Activated T-cell treated with anti-CD3 and anti-CD28 coated beads for 1 hour (primary cell): ENCODE measurements at regions not wholly inside any gene's neighbourhood (a gene's known extent, or its start where the extent isn't known, plus 50 kb on each side); places are given as distances from the start of the nearest gene placed in this dataset.
"Not testable (repeated sequence)": the region's sequence is repeated elsewhere in the genome, so short reads cannot be mapped to it uniquely, and the experiment has no call there.

Experiments used
- DNase-seq: peaks from one replicate; pipeline ENCODE4 v3.0.0-alpha.2; 2020; ENCODE audit warnings: low read depth

DNA sequence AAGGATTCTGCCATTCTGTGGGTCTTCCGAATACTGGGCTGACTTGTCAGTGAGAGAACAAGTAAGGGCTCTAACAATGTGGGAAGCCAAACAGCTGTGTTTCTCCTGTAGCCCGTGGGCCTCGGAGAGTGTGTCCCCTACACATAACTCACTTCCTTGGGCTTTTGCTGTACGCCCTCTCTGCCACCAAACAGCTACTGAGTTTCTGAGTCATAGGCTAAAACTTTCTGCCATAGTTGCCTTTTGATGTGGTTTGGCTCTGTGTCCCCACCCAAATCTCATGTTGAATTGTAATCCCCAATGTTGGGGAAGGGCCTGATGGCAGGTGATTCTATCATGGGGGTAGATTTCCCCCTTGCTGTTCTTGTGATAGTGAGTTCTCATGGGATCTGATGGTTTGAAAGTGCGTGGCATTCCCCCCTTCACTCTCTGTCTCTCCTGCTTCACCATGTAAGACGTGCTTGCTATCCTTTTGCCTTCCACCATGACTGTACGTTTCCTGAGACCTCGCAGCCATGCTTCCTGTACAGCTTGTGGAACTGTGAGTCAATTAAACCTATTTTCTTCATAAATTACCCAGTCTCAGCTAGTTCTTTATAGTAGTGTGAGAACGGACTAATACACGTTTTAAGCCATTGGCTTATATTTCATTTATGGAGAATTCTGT lies 194.8 kb upstream of the HMCN1 start:
- no peak for DNase-seq

DNA sequence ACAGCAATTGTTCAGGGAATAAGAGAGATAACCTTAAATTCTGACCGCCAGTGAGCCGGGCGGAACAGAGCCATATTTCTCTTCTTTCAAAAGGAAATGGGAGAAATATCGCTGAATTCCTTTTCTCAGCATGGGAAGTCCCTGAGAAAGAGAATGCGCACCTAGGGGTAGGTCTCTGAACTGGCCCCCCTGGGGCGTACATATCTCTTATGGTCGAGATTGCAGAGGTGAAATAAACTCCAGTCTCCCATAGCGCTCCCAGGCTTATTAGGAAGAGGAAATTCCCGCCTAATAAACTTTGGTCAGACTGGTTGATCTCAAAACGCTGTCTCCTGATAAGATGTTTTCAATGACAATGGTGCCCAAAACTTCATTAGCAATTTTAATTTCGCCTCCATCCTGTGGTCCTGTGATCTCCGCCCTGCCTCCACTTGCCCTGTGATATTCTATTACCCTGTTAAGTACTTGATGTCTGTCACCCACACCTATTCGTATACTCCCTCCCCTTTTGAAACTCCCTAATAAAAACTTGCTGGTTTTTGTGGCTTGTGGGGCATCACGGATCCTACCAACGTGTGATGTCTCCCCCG lies 195.8 kb upstream of the HMCN1 start:
- not testable (repeated sequence) for DNase-seq

DNA sequence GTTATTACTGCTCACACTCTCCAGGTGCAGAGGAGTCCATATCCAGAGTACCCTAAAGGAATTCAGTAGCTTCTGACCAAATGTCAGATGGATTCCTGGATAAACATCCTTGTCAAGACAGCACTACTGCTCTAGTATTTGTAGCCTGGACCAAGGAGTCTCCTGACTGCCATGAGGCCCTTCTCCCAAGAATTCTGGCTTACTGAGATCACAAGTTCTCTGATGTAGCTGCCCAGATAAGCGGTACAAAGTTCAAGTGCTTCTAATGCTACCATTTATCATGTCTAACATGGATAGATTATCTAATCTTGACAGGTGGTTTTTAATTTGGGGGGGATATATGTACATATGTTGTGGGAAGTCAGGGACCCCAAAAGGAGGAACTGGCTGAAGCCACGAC lies 196.6 kb upstream of the HMCN1 start:
- DNase-seq = no peak

DNA sequence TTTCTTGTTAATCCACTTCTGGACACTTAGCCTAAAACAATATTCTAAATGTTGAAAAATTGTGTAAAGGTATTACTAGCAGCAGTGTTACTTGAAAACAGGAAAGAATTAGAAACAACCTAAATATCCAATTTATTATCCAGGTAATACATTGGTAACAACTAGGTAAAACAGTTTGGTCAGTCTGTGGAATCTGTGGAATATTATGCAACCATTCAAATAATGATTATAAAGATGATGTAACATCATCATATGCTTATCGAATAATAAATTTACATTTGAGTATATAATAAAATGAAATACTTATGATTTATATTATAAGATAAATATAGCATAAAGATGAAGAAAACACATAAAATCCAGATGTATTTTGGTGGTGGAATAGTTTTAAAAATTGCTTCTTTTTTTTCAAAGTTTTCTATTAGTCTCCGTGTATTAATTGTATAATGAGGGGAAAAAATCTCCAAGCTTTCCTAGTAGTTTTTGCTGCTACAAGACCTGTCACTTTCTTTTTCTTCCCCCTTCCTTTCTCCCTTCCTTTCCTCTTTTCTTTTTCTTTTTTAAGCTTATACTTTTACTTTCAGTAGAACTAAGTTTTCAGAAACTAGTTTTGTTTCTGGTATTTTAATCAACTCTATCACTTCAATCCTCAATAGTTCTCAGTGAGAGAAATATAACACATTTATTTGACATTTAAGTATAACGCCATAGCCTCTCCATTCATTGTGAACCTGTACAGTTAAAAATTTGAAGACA lies 197.8 kb upstream of the HMCN1 start:
- DNase-seq = no peak

DNA sequence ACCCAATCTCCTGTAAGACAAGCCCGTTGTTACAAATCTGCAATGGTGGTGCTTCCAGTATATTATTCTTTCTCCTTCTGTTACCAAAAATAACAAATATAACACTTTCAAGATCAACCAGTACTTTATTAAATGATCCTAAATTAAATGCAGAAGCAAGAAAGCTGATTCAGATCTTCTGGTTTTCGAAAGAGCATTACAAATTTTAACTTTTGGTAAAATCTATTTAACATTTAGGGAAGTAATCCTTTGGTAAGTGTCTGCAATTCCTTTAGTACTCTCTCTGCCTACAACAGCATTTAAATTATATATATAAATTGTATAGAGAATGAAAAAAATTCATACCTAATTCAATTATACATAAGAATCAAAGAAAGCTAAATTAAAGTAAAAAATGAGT lies 198.6 kb upstream of the HMCN1 start:
- DNase-seq = no peak

DNA sequence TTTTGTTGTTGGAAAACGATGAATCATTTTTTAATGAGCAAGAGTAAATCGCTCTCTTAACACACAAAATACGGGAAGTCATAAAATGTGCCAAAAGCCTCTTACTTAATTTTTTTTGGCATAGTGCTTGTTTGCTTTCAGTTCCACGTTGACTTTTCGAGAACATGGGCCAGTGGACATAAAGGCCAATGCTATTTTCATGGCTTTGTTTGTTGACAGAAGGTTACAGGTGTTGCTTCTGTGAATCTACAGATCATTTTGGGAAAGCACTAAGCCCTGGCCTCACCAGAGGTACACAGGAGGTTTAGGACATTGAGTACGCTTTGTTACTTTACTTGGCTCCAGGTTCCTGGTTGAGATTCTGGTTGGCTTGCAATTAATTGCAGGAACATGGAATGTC lies 199.4 kb upstream of the HMCN1 start:
- DNase-seq = no peak

DNA sequence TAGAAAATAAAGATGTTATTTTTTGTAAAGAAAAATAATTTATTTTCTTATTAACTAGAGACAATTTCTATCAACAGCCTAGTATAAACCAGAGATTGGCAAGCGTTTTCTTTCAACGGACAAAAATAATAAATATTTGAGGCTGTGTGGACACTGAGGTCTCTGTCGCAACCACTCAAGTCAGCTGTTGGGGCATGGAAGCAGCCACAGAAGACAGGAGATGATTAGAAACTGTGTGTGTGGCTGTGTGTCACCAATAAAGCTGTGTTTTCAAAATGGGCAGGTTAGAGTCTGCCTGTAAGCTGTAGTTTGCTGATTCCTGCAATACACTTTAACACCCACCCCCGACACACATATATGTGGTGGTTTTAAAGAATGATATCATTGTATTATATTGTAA lies 200.6 kb upstream of the HMCN1 start:
- no peak for DNase-seq

DNA sequence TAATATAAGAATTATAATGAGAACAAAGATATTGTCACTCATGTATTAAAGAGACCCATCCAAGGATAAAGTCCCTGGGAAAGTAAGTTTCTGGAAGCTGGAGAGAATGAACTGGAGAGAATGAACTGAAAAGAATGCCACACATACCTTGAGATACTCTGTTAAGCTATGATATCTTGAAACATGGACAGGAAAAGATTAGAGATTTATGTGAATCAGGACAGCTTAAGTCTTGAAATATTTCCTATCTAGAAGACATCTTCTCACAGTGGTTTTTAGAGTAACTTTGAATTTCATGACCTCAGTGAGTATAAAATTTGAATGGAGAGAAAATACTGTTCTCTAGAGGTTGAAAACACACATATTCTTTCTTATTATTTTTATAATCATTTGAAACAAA lies 201.3 kb upstream of the HMCN1 start:
- DNase-seq = no peak

DNA sequence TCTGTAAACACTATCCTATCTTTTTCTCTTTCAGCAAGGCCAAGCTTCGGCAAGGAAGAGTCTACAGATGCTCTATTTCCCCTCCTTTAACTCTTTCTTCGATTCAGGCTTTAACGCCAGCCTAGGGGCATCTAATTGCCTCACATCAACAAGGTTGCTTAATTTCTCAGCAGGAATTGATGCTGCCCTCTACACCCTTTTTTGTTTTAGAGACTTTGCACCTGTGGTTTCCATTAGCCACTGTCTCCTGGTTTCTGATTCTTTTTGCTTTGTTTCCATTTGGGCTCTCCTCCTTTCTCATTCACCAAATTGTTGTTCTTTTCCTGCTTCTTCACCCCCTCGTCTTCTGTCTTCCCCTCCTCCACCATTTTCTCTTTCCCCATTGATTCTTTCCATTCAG lies 202.4 kb upstream of the HMCN1 start:
- no peak for DNase-seq

DNA sequence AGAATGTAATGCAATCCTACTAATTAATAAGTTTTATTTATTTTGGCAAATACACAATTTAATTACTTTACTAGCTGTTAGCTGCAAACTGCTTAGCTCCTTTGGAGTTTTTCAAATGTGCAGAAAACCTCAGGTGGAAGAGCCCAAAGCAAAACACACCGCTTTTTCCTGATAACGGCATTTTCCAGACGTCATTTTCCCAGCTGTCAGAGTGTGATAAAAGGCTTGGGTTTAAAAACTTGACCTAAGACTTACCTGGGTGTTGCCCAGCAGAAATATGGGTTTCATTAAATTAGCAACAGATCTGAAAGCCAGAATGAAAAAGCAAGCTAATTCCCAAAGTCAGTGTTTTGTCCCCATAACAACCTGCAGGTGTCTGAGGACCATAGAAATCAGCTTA lies 204.0 kb upstream of the HMCN1 start:
- DNase-seq = no peak

DNA sequence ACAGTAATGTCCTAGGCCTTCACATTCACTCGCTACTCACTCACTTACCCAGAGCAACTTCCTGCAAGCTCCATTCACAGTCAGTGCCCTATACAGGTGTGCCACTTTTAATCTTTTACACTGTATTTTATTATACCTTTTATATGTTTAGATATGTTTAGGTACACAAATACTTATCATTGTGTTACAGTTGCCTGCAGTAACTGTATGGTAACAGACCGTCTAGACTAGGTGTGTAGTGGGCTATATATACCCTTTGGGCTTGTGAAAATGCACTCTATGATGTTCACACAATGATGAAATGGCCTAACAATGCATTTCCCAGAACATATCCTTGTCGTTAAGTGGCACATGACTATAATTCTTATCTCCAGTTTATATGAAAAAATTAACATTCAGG lies 204.5 kb upstream of the HMCN1 start:
- no peak for DNase-seq

DNA sequence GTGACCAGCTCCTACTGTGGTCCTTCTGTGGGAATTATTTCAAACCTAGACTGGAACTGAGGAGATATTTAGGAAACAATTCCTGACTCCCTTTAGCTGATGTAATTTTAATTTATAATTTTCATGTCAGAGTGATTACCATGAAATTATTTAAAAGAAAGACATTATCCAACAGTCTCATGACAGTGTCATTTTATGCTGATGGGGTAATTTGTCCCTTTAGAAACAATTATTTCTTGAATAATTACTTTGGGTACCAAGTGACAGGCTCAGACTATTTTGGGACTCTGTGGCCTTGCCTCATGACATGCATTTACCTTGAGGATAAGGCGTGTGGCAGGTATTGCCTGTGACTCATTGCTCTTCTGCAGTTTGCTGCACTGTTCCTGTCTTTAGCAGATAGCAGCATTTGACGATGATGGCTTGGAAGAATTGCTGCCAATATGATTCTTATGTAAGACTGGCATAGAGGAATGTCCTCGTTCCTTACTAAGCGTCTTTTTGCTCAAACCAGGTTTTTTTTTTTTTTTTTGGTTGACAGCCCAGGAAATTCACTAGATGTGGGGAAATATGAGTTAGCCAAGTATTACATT lies 206.0 kb upstream of the HMCN1 start:
- DNase-seq = no peak

DNA sequence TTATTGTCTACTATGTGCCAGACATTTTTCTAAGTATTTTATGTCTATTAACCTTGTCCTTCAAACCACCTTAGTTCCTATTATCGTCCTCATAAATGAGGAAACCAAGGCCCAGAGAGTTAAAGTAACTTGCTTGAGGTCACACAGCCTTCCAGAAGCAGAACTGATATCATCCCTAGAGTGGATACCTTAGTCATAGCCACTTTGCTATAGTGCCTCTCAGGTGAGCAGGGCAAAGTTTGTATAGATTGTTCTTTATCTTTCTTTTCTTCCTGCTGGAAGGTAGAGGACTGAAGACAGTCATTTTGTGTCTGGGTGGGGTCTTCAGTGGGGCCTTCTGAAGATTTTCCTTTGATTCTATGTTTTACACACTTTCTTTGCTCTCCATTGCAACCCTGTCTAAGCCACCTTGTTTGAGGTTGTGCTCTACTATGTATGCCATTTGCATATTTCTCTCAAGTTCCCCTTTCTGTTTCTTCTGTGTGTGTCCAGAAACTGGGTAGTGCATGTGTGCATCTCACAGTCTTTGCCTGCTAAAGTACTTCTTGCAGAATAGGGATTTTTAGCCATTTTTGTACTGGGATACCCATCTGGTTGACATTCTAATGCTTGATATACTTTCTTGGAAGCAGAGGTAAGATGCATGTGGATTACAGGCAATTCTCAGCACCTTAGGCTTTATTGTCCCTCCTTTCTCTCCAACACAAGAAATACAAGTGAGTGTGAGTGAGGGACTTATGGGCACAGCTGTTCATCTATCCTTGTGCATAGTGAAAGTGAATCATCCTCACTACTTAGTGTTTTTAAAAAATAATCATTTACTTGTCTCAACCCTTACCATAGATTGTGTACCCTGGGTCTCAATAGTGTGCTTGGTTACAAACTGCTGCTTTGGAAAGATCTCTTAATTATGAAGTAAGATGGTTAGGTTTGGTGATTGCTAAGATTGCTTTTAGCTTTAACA lies 207.6 kb upstream of the HMCN1 start:
- no peak for DNase-seq

DNA sequence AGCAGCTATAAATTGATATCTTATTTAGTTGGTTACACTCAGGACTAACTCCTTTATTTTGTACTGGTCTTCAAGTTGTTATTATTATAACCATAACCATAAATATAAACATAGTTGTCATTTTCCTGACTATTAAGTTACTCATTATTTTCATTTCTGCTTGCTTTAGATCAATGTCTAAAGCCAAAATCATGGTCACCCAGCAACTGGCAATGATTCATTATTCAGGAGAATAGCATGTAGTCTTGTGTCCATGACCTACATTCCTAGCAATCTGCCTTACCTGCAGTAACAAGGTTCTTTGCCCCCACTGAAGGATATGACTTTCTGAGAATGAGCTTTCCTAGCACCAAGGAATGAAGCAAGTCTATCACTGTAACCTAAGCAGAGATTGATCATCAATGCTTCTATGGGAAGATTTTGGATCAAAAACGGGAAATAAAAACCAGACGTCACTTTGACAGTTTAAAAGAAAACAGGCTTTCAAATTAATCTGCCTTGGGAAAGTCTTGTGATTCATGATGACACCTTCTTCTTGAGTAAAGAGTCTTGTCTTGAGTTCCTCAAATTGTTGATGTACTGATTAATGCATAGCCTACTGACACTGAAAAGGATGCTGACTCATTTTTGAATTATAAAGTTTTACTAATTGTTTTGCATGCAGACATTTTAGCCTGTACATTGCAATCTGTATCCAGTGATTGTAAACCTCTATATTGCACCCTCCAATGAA lies 203.3 kb upstream of the IVNS1ABP start:
- DNase-seq = no peak

DNA sequence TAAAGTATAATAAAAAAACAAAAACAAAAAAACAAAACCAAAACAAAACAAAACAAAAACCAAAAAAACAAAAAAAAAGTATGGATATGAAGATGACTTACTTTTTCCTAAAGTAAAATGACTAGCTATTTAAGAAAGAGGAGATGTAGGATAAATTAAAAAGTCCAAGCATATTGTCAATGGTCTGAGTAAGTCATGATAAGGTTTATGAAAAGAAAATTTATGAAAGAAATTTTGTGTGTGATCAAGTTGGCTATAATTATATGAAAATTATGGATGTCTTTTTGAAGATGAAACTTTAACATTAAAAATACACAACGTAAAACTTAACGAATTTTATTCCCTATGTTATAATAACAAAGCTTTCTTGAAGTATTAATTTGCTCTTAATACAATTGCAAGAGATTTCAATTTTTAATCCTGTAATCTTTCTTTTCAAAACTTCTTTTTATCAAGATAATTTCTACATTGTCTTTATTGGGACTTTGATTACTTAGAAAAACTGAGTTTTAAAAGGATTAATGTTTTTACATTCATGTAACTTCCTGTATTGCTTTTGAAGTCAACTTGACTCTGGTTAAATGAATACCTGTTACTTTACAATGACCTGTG lies 200.9 kb upstream of the IVNS1ABP start:
- no peak for DNase-seq

DNA sequence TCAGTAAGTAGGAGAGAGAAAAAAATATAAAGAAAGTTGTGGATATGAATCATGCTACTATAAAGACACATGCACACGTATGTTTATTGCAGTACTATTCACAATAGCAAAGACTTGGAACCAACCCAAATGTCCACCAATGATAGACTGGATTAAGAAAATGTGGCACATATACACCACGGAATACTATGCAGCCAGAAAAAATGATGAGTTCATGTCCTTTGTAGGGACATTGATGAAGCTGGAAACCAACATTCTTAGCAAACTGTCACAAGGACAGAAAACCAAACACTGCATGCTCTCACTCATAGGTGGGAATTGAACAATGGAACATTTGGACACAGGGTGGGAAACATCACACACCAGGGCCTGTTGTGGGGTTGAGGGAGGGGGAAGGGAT lies 200.3 kb upstream of the IVNS1ABP start:
- not testable (repeated sequence) for DNase-seq

DNA sequence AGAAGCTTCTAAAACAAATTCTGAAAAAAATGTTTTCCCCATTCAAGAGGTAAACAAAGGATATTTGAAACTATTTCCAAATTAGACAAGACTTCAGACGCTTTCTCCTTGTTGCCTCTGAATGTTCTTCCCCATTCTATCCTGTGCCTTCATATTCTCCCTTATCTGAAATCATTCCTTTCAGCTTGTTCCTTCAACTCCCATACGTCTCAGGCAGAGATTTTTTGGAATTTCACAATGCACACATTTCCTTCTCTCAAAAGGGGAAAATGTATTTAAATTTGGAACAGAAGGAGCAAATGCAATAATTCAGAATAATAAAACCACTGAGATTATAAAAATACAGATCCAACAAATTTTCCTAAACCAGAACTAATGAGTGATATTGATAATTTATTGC lies 198.7 kb upstream of the IVNS1ABP start:
- DNase-seq = no peak

DNA sequence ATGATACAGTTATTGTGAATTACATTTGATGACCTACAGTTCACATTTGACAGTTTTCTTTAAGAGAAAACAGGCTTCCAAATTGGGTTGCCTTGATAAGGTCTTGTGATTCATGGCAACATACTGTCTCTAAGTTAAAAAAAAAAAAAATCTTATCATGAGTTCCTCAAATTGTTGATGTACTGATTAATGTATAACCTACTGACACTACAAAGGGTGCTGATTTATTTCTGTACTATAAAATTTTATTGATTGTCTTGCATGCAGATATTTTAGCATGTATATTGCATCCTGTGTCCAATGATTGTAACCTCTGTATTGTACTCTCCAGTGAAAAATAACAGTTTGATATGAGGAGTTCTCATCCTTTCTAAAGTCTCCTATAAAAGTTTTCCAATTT lies 197.3 kb upstream of the IVNS1ABP start:
- no peak for DNase-seq

DNA sequence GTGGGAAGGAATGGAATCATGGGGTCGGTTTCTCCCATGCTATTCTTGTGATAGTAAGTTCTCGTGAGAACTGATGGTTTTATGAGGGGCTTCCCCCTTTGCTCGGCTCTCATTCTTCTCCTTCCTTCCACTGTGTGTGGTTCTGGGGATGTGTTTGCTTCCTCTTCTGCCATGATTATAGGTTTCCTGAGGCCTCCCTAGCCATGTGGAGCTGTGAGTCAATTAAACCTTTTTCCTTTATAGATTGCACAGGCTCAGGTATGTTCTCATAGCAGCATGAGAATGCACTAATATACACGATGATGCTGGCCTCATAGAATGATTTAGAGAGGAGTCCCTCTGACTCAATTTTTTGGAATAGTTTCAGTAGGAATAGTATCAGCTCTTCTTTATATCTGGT lies 195.4 kb upstream of the IVNS1ABP start:
- no peak for DNase-seq

DNA sequence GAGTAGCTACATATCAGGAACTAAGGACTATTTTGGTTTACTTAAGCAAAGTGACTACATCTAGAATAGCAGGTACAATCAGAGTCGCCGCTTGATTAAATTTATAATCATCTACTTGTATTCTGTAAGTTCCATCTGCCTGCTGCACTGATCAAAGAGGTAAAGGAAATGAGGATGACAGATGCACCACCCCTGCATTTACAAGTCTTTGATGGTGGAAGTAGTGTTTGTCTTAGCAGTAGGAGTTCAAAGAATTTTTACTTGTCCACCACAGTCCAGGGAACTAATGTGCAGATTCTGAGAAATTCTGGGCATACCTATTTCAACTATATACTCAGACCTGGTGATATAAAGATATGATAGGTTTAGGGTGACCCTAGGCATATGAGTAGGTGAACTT lies 184.1 kb upstream of the IVNS1ABP start:
- DNase-seq = no peak
